Stomach (tissue), 8 donors: ENCODE measurements at regions not wholly inside any gene's neighbourhood (a gene's known extent, or its start where the extent isn't known, plus 50 kb on each side); places are given as distances from the start of the nearest gene placed in this dataset.

Source experiments
- DNase-seq, 2 donors: peaks; one replicate each; pipeline versions ENCODE4 v3.0.0 to v3.0.0-alpha.2; 2013 to 2019
- H3K27ac ChIP-seq, 5 donors: fragments of 200-600 bp in 4 of 5; sonication (generic) in 4 of 5; one replicate each; pipeline ENCODE4 v1.5.1; 2013 to 2019; ENCODE audit warnings: mild to moderate bottlenecking in 1 of 5, moderate library complexity in 1 of 5
- H3K27me3 ChIP-seq, 3 donors: fragments of 200-600 bp; sonication (generic); one replicate each; pipeline ENCODE4 v1.5.1; 2017 to 2019; ENCODE audit warnings: mixed run types in 1 of 3
- H3K36me3 ChIP-seq, 4 donors: fragments of 200-600 bp; sonication (generic); 1 replicate in 3 of 4; 2 replicates in 1 of 4; pipeline ENCODE4 v1.5.1; 2016 to 2019
- H3K4me1 ChIP-seq, 4 donors: fragments of 200-600 bp; sonication (generic); one replicate each; pipeline ENCODE4 v1.5.1; 2016 to 2019
- H3K4me3 ChIP-seq, 4 donors: fragments of 200-600 bp; sonication (generic) in 3 of 4; one replicate each; pipeline ENCODE4 v1.5.1; 2016 to 2019; ENCODE audit warnings: mild to moderate bottlenecking in 1 of 4
- H3K9me3 ChIP-seq, 4 donors: fragments of 200-600 bp; sonication (generic); one replicate each; pipeline ENCODE4 v1.5.1; 2016 to 2019
- EP300 ChIP-seq: sonication (generic); formaldehyde crosslinking; IDR thresholded peaks from one replicate; pipeline ENCODE4 v1.6.1; 2017; ENCODE audit warnings: antibody characterized with exemption
- POLR2A ChIP-seq, 4 donors: fragments of 450-650 bp; IDR thresholded peaks; one replicate each; pipeline ENCODE4 v1.6.1; 2016; ENCODE audit warnings: antibody characterized with exemption in 4 of 4, control low read depth in 2 of 4, mild to moderate bottlenecking in 1 of 4, moderate library complexity in 1 of 4
- POLR2AphosphoS5 ChIP-seq, 3 donors: sonication (generic); formaldehyde crosslinking; IDR thresholded peaks; one replicate each; pipeline ENCODE4 v1.6.1; 2016; ENCODE audit warnings: antibody characterized with exemption in 3 of 3
- WGBS, 5 donors: extraction: QIAGEN DNeasy Blood & Tissue Kit in 3 of 5; methylation state at CpG; one replicate each; pipeline versions ENCODE4 v1.1.5 to v1.1.7; 2013 to 2018; 5-methylcytosine and 5-hydroxymethylcytosine counted together
- intact Hi-C: fragments of 100-400 bp; cut with DNase I; formaldehyde crosslinking; loops from one replicate; pipeline ENCODE4 v1.15.1; 2023; ENCODE audit warnings: low total_unique reads
- TF ChIP-seq, protein P1 (sequence below), 7 experiments: fragments of 450-650 bp in 4 of 7; fragments of 200-600 bp in 3 of 7; sonication (generic) in 3 of 7; IDR thresholded peaks; one replicate each; pipeline ENCODE4 v1.5.1; 2016 to 2019; ENCODE audit warnings: antibody characterized with exemption in 7 of 7, control low read depth in 2 of 7, mild to moderate bottlenecking in 1 of 7
- donor health status: healthy with polysubstance abuse.
- donor health status: Bipolar disorder and iron deficiency.
- donor health status: healthy.

DNA sequence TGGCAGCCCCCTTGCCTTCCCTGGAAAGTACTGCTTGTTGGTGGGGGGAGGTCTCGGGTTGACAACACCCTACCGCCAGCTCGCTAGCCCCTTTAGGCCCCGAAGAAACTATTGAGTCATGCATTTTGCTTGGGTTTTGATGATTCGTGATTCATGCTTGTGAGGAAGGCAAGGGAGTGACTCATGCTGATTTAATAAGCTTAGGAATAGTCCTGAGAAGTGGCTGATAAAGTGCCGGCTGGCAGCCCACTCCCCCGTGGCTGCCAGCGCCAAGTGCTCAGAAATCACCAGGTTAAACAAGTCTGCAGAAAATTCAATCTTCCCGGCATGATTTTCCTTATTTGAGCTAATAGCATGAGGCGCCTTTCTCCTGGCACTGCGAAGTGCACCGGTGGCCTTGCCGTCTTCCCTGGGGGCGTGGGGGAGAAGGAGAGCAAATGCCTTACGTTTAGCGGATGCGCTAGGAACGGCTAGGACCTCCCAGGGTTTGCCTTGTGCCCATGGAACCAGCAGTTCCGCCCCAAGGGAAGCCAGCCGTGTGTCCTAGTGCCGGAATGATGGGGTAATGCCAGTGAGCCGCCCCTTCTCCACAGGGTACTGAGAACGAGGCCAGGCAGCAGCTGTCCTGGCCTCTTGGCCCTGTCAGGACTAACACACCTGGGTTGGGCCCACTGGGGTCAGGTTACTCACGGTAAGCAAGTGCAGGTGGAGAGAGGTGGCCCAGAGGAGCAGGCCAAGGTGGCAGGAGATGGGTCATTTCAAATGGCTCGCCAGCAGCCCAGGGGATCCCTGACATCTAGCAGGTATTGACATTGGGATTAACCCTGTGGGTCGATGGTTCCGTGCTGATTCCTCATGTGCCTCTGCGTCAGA is 151.9 kb downstream of the MACROH2A1 start:
- peak; percentile 21 to 60 for DNase-seq
- no peak for TF ChIP-seq EP300
- TF ChIP-seq POLR2AphosphoS5 (IDR thresholded peaks at IDR 0.05) = peak in 1 of 3 donors; percentile 32
- no peak for TF ChIP-seq POLR2A (IDR thresholded peaks at IDR 0.05)
- TF ChIP-seq, protein P1, sequence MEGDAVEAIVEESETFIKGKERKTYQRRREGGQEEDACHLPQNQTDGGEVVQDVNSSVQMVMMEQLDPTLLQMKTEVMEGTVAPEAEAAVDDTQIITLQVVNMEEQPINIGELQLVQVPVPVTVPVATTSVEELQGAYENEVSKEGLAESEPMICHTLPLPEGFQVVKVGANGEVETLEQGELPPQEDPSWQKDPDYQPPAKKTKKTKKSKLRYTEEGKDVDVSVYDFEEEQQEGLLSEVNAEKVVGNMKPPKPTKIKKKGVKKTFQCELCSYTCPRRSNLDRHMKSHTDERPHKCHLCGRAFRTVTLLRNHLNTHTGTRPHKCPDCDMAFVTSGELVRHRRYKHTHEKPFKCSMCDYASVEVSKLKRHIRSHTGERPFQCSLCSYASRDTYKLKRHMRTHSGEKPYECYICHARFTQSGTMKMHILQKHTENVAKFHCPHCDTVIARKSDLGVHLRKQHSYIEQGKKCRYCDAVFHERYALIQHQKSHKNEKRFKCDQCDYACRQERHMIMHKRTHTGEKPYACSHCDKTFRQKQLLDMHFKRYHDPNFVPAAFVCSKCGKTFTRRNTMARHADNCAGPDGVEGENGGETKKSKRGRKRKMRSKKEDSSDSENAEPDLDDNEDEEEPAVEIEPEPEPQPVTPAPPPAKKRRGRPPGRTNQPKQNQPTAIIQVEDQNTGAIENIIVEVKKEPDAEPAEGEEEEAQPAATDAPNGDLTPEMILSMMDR (IDR thresholded peaks at IDR 0.05) = no peak
- Histone ChIP-seq H3K36me3 (no peaks in the 10 kb centered on the region), H3K9me3 (no peaks in the 10 kb centered on the region), H3K27me3 (no peaks in the 10 kb centered on the region), H3K4me1 (peaks cover 22 to 51% (median 43%) of the 10 kb centered on the region in 4 donors), H3K27ac (peak overlapping the region in 3 of 5 donors; percentile 32 to 88 (median 85)), H3K4me3 (no peak overlapping the region)
- WGBS, 5 donors = 48 to 57% (median 54%) methylated on average over 16 to 28 of the region's 28 CpGs
- intact Hi-C loops = no loop called here

DNA sequence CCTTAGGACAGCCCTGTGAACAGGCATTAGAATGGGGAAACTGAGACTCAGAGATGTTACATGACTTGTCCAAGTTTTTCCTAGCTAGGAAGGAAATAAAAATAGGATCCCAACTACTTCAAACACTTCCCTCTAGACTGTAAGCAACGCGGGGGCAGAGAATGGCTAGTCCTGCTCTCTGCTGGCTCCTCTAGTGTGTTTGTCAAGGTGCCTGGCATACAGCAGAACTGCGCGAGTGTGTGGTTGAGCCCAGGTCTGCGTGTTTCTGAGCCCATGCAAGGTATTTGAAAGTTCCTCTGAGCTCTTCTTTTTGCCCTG is 152.5 kb downstream of the MACROH2A1 start:
- TF ChIP-seq POLR2AphosphoS5 (IDR thresholded peaks at IDR 0.05) (no peak), EP300 (no peak)
- TF ChIP-seq, protein P1 (IDR thresholded peaks at IDR 0.05) = no peak
- no peaks in the 10 kb centered on the region for H3K27me3 ChIP-seq
- peak overlapping the region in 3 of 5 donors; percentile 32 to 88 (median 85) for H3K27ac ChIP-seq
- peaks cover 22 to 57% (median 49%) of the 10 kb centered on the region in 4 donors for H3K4me1 ChIP-seq
- H3K36me3 ChIP-seq = no peaks in the 10 kb centered on the region
- H3K4me3 ChIP-seq = no peak overlapping the region
- no peak for DNase-seq
- no peaks in the 10 kb centered on the region for H3K9me3 ChIP-seq
- intact Hi-C loops = no loop called here
- WGBS, 5 donors = 69 to 81% (median 77%) methylated on average over 5 of the region's 5 CpGs

DNA sequence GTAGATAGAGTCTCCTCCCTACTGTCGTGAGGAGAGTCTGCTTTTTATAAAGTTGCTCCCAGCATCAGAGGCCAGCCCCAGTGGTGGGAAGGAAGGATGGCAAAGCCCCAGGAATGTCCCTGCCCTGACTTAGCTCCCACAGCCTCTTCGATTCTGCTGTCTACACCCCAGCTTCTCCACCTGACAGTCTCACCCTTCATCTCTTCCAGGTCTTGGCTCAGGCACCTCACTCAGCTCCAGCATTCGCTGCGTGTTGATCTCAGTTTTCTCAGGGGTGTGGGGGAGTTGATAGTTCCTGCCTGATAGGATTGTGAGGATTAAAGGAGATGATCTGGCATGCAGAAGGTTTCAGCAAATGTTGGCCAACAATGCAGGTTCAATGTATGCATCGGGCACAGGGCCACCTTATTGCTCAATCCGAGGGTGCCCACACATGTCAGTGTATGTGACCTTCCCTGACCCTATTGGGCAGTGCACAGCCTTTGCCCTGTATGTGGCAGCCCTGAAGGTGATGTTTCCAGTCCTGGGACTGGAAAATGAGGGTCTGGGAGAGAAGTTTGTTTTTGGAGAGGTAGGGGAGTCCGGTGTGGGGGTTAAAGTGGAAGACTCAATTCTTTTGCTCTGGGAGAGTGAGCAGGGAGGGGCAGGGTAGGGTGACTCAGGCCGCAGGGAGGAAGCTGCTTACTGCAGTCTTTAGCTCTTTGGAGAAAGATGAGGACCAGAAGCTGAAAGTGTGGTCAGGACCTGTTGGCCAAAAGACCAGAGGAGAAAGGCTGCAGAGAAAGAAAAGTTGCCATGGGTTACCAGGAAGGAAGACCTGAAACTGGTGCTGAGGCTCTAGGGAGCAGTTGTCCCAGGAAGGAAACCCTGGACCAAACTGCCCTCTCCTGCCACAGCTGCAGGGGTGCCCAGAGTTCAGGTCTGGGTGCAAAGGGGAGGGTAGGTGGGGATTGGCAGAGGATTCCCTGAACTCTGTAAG is 153.2 kb downstream of the MACROH2A1 start:
- DNase-seq = peak; percentile 5 to 23
- Histone ChIP-seq H3K27me3 (no peaks in the 10 kb centered on the region), H3K4me1 (peaks cover 22 to 62% (median 52%) of the 10 kb centered on the region in 4 donors), H3K4me3 (no peak overlapping the region), H3K9me3 (no peaks in the 10 kb centered on the region), H3K36me3 (no peaks in the 10 kb centered on the region), H3K27ac (peak overlapping the region in 4 of 5 donors; percentile 58 to 88 (median 82))
- WGBS, 5 donors = 50 to 70% (median 66%) methylated on average over 8 of the region's 8 CpGs
- intact Hi-C loops = no loop called here
- TF ChIP-seq, protein P1 (IDR thresholded peaks at IDR 0.05) = no peak
- TF ChIP-seq POLR2A (IDR thresholded peaks at IDR 0.05) (no peak), POLR2AphosphoS5 (IDR thresholded peaks at IDR 0.05) (no peak), EP300 (no peak)

DNA sequence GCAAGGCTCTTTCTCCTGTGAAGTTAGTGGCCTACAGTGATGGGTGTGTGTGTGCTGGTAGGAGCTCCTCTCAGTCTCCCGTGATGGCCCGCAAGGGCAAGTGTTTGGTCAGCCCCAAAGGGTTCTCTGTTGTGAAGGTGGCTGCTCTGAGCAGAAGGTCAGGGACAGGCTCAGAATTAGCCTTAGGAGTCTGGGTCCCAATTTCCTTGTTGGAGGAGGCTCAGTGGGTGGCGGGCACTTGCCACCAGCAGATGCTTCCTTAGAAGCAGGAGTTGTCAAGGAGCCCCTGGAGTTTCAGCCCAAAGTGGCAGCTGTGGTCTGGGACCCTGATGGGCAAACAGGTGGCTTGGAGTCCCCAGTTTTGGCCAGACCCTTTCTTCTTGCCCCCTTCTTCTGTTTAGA is 154.4 kb downstream of the MACROH2A1 start:
- 86 to 100% (median 96%) methylated on average over 1 to 3 of the region's 3 CpGs for WGBS, 5 donors
- peak in 1 of 2 donors; percentile 15 for DNase-seq
- peaks cover 26 to 74% (median 57%) of the 10 kb centered on the region in 4 donors for H3K4me1 ChIP-seq
- TF ChIP-seq POLR2AphosphoS5 (IDR thresholded peaks at IDR 0.05) (no peak), POLR2A (IDR thresholded peaks at IDR 0.05) (no peak), EP300 (no peak)
- TF ChIP-seq, protein P1 (IDR thresholded peaks at IDR 0.05) = no peak
- H3K27me3 ChIP-seq = no peaks in the 10 kb centered on the region
- H3K9me3 ChIP-seq = no peaks in the 10 kb centered on the region
- H3K4me3 ChIP-seq = no peak overlapping the region
- intact Hi-C loops = no loop called here
- no peaks in the 10 kb centered on the region for H3K36me3 ChIP-seq
- peak overlapping the region in 4 of 5 donors; percentile 58 to 88 (median 82) for H3K27ac ChIP-seq
